ENCODE measurements at regions not wholly inside any gene's neighbourhood (a gene's known extent, or its start where the extent isn't known, plus 50 kb on each side); places are given as distances from the start of the nearest gene placed in this dataset.
"Not testable (repeated sequence)": the region's sequence is repeated elsewhere in the genome, so short reads cannot be mapped to it uniquely, and the experiment has no call there.

DNA sequence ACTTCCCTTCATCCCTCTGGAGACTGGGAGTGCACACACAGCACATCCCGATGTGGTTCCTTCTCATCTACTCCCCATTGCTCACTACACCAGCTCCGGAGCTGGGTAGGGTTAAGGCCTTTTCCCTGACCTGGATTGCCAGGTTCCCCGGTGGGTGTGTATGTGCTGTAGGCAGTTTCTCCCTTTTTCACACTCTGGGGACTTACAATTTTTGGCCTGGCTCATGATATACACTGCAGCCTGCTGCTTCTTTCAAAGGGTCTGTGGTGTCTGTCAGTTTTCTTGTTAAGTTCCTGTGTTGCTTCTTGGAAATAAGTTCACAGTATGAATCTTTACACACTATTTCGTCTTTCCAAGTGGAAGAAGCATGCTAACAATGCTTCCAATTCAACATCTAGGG is 405.5 kb downstream of the UTRN start:
- DNase-seq = no peak

DNA sequence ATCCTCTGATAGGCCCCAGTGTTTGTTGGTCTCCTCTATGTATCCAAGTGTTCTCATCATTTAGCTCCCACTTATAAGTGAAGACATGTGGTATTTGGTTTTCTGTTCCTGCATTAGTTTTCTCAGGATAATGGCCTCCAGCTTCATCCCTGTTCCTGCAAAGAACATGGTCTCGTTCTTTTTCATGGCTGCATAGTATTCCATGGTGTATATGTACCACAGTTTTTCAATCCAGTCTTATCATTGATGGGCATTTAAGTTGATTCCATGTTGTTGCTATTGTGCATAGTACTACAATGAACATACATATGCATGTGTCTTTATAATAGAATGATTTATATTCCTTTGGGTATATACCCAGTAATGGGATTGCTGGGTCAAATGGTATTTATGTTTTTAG is 406.9 kb downstream of the UTRN start:
- DNase-seq = not testable (repeated sequence)

DNA sequence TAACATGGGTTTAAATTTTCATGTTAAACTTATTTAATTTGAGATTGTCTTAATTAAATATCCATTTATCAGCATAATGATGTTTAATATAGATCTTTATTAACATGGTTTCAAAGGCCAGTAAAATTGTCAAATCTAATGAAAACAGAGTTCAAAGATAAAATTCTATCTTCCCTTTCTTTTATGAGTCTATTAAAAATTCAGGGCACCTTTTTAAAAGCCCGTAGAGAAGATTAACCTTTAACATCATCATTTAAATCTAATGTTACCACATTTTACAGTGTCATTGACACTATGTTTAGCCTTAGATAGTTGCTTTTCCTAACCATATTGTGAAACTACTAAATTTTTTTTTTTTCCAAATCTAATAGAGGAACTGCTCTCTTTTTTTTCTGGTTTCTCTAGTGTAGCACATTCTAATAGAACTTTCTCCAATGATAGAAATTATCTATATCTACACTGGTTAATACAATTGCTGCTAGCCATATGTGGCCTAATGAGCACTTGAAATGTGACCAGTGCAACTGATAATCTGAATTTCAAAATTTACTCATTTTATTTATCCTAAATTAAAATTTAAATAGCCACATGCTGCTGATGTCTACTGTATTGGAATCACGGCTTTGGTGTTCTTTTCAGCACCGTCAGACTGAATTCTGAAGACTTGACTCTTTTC is 410.9 kb downstream of the UTRN start:
- no peak for DNase-seq

DNA sequence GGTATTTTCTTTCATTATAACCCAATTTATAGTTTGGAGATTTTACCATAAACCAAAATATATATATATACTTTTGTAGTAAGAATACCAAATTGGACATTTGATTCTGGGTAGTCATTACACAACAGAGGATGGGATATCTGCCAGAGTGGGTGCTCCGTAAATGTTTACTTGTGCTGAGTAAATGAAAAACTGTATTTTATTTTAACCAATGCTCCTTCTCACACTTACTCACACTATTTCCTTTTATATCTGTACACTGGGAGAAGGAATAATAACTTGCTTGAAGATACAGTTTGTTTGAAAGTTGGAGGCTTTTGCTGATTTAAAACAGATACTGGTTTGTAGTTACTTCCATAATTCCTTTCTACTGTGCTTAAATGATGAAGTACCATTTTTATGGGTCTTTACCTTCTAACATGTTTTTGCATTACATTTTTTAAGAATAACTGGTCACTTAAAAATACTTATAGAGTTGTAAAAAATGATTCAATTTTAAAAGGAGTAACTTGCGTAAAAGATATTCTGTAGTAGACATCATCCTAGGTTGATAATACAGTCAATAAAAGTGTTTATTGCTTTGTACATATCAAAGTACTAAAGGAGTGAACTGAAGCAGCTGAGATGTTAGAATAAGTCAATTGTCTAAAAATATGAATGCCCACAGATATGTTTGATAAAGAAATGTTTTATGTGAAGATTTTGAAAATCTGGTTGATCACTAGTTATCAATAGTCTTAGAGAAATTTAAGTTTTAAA is 411.7 kb downstream of the UTRN start:
- no peak for DNase-seq

DNA sequence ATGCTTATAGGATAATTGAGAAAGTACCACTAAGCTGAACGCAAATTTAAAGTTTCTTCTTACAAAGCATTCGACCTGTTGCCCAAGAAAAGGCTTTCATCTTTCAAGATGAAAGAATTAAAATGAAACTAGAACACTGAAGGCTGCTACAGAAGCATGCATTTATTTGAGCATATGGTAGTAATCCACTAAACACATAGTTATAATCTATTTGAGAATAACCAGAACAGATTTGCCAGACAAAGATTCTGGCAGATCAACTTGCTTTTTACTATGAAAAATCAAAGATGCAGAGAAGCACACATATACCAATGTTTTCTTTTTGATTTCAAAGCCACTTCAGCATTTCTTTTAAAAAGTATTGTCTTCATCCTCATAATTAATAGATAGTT is 412.2 kb downstream of the UTRN start:
- DNase-seq = no peak

DNA sequence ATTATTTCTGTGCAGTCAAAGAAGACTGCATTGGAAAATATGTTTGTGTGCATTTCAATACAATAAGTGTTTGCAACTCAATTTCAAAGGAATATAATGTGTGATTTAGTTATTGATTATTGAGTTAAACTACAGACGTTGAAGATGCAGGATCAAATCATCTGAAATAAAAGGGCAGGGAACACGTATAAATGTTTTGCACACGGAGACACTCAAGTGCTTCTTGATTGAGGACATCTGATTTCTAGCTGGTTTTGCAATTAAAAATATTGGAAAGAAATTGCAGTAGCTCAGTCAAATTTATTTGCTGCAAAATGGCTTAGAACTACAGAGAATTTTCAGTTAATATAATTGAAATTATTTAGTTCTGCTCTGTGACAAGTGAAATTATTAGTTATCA is 412.7 kb downstream of the UTRN start:
- DNase-seq = no peak

DNA sequence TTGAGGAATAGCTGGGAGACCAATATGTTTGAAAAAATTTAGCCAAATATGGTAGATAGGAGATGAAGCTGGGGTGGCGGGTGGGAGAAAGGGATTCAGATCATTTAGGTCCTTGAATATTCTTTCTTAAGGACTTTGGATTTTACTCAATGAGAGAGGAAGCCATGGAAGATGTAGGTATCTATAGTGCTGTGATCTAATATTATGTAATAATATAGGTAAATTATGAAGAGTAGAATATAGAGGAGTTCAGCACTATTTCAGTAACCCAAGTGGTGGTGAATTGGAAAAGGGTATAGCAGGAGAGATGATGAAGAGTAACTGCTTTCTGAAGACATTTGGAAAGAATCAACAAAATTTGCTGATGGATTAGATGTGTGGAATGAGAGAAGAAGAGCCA is 417.6 kb downstream of the UTRN start:
- no peak for DNase-seq

DNA sequence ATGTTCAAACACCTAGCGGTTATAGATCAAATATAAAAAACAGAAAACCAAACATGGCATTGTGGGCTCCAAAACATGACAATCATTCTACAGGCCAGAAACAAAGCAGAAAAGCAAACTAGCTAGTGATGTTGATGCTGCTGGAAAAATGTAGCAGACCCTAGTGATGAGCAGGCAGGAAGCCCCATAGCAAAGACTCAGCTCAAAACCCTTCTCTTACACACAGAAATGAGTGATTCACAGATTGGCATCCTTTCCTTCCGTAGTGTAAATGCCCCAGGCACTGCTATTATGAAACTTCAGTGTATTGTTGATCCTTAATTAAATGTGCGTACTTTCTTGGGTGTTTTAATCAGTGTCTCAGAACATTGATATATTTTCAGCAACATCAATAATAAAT is 425.1 kb downstream of the UTRN start:
- no peak for DNase-seq

DNA sequence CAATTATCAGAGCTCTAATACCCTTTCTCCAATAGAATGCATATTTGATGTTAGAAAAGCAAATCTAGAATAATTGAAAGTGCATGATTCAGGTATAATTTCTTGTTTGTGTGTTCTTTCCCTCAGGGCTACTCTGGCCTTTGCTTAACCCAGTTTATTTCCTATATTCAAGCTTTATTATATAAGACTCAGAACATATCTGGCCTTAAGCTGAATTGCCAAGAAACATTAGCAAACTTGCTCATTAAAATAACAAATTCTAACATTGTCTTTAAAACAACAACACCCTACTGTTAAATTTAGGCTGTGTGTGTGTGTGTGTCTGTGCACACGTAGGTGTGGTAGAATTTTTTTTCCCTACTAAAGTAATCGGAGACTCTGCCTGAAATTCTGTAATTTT is 426.5 kb downstream of the UTRN start:
- no peak for DNase-seq

DNA sequence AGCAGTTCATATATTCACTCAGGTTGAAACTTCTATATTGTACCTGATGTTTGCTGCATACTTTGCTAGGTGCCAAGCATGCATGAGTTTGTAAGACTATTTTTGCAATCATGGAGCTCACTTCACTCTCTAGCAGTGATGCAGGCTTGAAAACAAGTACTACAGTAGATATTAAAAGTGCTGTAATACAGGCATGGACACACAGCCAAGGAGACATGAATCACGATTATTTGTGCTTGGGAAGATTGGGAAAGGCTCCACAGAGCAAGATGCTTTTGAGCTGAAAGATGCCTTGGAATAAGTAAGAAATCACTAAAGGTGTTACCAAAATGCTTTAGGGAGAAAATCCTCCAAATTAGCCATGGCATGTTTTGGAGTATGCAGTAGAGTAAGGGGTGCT is 427.4 kb downstream of the UTRN start:
- DNase-seq = no peak

DNA sequence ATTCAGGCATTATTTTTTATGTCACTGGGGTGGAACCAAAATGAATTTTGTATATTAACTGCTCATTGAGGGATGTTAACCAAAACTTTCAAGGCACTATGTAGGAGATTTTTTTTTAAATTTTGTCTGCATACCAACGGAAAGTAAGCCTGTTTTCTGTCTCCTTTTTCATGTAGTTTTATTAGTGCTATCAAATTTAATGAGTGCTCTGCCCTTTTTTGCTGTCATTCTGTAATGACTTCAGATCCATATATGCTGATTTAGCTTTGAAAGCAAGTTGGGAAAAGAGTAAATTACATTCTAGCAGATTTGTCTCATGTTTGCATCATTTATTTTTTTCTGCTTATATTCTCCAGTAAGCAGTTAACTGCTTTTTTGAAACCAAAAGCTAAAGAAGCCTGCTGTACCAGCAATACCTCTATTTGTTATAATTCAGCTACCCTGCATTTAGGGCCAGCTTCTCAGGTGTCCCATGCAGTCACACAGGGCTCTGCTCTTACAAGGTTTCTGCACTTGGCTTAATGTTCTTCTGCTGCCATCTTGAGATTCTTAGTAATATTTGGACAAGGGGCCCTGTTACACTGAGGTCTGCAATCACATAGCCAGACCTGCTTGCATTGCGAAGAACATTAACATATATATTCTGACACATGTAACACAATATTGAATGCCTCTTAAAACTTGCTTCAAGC is 429.0 kb downstream of the UTRN start:
- DNase-seq = no peak

DNA sequence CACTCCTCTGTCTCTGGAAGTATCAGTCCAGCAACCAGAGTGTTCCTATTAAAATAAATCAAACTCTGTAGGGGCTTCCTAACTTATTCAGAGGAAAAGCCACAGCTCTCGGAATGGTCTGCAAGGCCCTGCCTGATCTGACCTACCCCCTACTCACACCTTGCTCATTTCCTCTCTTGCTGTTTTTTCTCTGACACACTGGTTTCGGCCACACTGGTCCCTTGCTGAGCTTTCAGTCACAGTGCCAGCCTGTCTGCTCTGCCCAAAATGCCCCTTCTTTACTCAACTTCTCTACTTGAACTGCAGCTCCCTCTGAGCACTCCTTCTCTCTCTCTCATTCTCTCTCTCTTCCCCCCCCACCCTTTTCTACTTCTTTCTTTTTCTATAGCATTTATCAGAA is 430.2 kb downstream of the UTRN start:
- DNase-seq = no peak

DNA sequence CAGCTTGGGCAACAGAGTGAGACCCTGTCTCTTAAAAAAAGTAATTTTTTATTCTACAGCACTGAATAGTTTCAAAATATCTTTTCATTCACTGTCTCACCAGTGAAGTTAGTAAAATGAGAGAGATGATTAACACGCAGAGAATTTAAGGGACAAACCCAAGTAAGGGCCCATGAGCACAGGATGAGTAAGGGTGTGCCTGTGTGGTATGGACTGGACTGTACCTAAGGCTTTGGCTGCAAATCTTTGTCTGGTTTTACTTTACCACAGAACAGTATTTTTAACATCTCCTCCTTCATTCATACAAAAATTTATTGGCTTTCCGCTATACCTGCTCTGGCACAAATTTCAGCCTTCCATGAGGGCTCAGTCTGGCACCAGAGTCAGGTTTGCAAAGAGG is 433.3 kb downstream of the UTRN start:
- DNase-seq = no peak

DNA sequence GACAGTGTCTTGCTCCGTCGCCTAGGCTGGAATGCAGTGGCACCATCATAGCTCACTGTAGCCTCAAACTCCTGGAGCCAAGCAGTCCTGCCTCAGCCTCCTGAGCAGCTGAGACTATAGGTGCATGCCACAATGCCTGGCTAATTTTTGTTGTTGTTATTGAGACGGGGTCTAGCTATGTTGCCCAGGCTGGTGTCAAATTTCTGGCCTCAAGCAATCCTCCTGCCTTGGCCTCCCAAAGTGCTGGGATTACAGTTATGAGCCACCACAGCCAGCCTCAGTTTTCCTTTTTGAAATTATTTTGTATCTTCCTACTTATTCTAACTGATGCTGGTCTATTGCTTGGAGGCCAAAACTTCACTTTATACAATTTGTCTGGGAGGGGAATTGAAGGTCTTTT is 436.1 kb downstream of the UTRN start:
- no peak for DNase-seq

DNA sequence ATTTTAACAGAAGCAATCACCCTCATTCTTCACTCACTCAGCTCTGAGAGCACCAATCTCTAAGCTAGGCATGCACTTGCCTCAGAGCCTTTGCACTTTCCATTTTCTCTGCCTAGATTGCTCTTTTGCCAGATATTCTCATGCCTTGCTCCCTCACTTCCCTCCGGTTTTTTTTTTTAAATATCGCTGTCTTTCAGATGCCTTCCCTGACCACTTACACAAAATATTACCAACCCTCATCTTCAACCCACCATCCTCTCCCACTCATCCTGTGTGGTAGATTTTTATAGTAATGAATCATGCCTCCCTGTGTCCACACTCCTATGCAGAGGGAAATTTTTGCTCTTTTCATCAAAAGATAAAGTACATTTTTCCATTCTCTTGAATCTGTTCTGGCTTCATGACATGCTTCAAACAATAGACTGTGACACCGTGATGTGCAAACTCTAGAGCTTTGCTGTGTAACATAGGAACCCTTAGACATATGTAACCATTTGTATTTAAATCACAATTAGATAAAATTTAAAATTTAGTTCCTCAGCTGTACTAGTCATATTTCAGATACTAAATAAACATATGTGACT is 437.1 kb downstream of the UTRN start:
- DNase-seq = no peak

DNA sequence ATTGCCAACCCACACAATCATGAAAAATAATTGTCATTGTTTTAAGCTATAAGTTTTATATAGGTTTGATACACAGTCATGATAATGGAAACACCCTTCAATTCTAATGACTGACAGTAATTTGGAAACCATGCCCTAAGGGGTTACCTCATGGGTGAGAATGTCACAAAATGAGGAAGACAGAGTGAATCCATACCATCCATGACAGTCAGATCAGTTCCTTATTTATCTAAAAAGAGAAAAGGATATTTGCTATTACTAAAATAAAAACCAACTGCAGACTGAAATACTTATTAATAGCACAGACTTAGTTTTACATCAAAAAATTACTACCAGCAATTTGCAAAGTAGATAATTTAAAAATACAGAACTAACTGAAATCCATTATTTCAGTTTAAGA is 437.8 kb downstream of the UTRN start:
- no peak for DNase-seq

DNA sequence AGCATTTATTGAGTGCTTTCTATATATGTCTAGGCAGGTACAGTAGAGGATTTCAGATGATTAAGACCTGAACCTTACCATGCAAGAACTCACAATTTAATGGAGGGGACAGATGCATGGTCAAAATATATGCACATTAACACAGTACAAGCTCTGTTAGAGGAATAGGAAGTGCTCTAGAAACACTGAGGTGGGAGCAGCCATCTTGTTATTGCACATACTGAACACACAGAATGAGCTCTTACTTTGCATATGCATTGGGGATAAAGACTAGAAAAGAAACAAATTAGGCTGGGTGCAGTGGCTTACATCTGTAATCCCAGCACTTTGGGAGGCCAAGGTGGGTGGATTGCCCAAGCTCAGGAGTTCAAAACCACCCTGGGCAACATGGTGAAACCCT is 438.3 kb downstream of the UTRN start:
- no peak for DNase-seq

DNA sequence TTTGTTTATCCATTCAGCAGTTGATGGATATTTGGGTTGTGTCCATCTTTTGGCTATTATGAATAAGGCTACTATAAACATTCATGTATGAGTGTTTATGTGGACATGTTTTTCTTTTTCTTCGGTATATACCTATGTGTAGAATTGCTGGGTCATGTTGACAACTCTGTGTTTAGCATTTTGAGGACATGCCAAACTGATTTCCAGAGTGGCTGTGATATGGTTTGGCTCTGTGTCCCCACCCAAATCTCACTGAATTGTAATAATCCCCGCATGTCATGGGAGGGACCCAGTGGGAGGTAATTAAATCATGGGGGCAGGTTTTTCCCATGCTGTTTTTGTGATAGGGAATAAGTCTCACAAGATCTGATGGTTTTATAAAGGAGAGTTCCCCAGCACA is 439.7 kb downstream of the UTRN start:
- DNase-seq = no peak

DNA sequence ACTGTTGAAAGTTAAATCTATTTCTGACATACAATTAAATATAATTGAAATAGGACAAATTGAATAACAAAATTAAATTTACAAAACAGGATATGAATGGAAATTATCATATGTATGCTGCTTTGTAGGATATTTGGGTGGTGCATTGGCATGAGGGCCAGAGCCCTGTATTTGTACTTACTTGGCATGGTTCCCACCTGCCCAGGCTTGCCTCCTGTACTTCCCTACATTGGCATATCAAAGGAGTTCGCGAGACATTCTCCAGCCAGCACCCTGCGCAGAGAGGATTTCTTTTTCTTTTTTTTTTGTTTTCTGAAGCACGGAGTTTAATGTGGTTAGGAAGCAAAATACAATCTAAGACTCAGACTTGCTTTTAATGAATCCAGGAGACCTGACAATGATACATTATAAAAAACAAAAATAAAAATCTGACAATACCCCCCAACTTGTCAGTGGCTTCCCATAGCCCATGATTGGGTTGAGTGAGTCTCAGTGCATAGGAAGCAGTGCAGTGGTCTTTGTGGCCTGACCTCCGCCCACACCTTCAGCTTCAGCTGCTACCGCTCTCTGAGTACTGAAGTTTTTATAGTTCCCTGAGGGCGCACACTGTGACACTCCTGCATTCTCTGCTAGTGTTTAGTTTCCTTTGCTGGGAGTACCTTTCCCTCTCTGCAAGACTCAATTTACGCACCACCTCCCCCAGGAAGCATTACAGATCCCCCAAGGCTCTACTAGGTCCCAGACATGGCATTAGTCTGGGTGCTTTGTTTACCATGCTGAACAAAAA is 440.8 kb downstream of the UTRN start:
- no peak for DNase-seq

DNA sequence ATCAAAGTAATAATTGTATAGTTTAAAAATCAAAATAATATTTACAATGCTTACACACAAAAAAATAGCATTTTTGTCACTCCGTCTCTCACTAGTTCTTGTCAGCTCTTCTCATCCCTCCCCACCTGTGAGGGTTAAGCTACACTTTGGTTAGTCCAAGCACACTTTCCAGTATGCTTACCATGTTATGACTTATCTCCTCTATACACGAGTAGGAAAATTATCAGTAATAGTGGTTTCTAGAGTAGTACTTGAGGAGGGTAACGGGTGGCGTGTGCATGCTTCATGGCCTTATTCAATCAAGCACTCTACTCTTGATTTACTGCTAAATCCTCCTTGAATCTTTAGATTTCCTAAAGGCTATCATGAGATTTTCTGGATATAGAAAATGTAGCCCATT is 443.7 kb downstream of the UTRN start:
- DNase-seq = no peak

DNA sequence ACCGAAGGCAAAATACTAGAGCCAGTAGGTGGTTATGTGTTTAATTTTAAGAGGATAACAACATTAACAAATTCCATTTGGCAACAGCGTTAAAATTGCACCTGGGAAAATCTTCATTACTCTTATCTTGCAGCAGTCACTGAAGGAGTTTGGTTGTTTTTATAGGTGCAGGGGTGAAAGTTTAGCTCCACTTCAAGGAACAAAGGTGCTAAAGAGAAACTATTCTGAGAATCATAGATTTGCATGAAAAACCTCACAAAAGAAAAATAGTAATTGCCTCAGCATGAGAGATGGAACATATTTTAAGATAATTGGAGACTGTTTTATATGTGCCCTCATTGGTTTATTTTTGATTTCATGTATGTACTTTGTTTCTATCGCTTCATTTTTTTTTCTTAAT is 444.4 kb downstream of the UTRN start:
- DNase-seq = no peak

DNA sequence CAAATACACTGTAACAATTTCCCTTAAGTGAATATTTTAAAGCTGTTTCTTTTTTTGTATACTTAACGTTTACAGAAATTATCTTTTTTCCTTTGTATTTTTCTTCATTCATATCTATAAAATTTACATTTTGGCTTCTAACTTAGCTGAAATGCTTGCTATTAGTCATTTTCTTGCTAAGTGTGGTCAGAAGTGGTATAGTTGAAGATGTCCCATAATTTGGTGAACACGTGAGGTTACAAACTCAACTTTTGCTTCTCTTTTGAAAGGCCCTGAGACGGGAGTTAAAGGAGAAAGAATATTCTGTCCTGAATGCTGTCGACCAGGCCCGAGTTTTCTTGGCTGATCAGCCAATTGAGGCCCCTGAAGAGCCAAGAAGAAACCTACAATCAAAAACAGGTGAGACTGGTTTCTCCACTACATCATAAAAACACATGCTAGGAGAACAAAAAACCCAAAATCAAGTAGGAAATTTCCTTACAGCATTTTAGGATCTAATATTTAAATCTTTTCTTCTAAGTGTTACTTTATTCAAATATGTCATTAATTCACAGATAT is 445.0 kb downstream of the UTRN start:
- no peak for DNase-seq

DNA sequence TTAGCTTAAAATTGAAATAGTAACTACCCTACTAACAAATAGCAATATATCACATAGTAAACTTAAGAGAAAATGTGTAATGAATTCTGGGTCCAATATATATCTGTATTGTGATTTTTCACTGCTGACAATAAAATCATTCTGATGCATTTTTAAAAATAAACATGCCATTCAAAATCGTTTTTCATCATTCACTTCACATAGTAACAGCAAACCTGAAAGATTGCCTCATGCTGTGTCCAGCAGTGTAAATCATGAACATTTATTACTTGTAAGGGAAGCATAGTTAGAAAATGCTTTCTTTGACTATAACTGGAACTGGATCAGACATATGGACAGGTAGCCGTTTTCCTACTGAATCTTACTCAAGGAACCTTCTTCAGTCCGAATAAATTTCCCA is 446.1 kb downstream of the UTRN start:
- no peak for DNase-seq

Measured in retina (tissue), 1 donor.